ENCODE measurements at regions not wholly inside any gene's neighbourhood (a gene's known extent, or its start where the extent isn't known, plus 50 kb on each side); places are given as distances from the start of the nearest gene placed in this dataset.

DNA sequence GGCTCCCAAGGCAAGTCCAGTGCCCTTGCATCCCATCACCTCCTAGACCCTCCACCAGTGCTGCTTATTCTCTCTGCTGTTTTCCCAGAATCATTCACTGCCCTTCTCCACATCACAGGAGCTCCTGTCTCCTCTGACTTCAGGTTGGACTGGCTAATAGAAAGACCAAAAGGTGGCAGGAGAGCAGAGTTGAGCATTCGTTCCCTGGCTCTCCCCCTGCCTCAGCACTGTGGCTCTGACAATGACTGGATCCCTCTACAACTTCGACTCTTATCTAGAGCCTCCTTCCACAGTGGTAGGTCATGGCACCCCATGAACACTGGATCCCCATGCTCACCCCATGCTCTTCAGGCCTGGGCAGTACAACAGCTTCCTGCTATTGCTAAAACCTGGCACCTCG, 243.6 kb downstream of the LRRN1 start:
- Histone ChIP-seq H3K36me3 (replicated peaks in 1 of 2; ENCODE audit: control insufficient read depth in 1 of 2, insufficient read depth in 2 of 2, low read length in 1 of 2) (no peaks in the 10 kb centered on the region), H3K9ac (no peak overlapping the region), H3F3A (replicated peaks; ENCODE audit: insufficient read depth) (no peaks in the 10 kb centered on the region), H3K79me2 (ENCODE audit: insufficient read depth) (no peaks in the 10 kb centered on the region), H2AFZ (ENCODE audit: low read depth) (no peak overlapping the region), H3K4me3 (ENCODE audit: low read depth in 2 of 2, low read length in 1 of 2) (no peak overlapping the region), H3K9me3 (no peaks in the 10 kb centered on the region), H3K4me2 (no peak overlapping the region), H3K4me1 (ENCODE audit: control insufficient read depth in 1 of 2, insufficient read depth in 2 of 2, low read depth in 1 of 2, low read length in 1 of 2) (no peaks in the 10 kb centered on the region), H3K27me3 (ENCODE audit: insufficient read depth) (no peaks in the 10 kb centered on the region), H3K27ac (ENCODE audit: low read depth in 2 of 2, low read length in 1 of 2) (no peak overlapping the region), H3K9me2 (no peaks in the 10 kb centered on the region), H4K20me1 (ENCODE audit: insufficient read depth) (no peaks in the 10 kb centered on the region)
- ChIA-PET POLR2A (no interaction called here), CTCF (no interaction called here)
- TF ChIP-seq, protein P1, sequence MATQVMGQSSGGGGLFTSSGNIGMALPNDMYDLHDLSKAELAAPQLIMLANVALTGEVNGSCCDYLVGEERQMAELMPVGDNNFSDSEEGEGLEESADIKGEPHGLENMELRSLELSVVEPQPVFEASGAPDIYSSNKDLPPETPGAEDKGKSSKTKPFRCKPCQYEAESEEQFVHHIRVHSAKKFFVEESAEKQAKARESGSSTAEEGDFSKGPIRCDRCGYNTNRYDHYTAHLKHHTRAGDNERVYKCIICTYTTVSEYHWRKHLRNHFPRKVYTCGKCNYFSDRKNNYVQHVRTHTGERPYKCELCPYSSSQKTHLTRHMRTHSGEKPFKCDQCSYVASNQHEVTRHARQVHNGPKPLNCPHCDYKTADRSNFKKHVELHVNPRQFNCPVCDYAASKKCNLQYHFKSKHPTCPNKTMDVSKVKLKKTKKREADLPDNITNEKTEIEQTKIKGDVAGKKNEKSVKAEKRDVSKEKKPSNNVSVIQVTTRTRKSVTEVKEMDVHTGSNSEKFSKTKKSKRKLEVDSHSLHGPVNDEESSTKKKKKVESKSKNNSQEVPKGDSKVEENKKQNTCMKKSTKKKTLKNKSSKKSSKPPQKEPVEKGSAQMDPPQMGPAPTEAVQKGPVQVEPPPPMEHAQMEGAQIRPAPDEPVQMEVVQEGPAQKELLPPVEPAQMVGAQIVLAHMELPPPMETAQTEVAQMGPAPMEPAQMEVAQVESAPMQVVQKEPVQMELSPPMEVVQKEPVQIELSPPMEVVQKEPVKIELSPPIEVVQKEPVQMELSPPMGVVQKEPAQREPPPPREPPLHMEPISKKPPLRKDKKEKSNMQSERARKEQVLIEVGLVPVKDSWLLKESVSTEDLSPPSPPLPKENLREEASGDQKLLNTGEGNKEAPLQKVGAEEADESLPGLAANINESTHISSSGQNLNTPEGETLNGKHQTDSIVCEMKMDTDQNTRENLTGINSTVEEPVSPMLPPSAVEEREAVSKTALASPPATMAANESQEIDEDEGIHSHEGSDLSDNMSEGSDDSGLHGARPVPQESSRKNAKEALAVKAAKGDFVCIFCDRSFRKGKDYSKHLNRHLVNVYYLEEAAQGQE (IDR thresholded peaks at IDR 0.05; ENCODE audit: low read depth, low read length), result no peak
- TF ChIP-seq, protein P2, sequence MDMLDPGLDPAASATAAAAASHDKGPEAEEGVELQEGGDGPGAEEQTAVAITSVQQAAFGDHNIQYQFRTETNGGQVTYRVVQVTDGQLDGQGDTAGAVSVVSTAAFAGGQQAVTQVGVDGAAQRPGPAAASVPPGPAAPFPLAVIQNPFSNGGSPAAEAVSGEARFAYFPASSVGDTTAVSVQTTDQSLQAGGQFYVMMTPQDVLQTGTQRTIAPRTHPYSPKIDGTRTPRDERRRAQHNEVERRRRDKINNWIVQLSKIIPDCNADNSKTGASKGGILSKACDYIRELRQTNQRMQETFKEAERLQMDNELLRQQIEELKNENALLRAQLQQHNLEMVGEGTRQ (IDR thresholded peaks at IDR 0.05; ENCODE audit: borderline replicate concordance, low read depth, low read length), result no peak
- TF ChIP-seq FOSL2 (IDR thresholded peaks at IDR 0.05; ENCODE audit: borderline replicate concordance, low read depth) (no peak), TCF12 (IDR thresholded peaks at IDR 0.05) (no peak), ELF1 (IDR thresholded peaks at IDR 0.05) (no peak), FOXJ3 (CRISPR knock-in tag; IDR thresholded peaks at IDR 0.05) (no peak), CHD2 (IDR thresholded peaks at IDR 0.05; ENCODE audit: low read length, partially characterized antibody) (no peak), MEF2A (IDR thresholded peaks at IDR 0.05; ENCODE audit: borderline replicate concordance, low read depth) (no peak), NFIC (IDR thresholded peaks at IDR 0.05; ENCODE audit: borderline replicate concordance) (no peak), RXRA (IDR thresholded peaks at IDR 0.05; ENCODE audit: borderline replicate concordance, low read depth) (no peak), RCOR1 (IDR thresholded peaks at IDR 0.05; ENCODE audit: low read length) (no peak), RFX5 (IDR thresholded peaks at IDR 0.05; ENCODE audit: low read length) (no peak), RAD21 (IDR thresholded peaks at IDR 0.05; ENCODE audit: low read length) (no peak), GABPA (IDR thresholded peaks at IDR 0.05; ENCODE audit: low read depth) (no peak)
- TF ChIP-seq, protein P3, sequence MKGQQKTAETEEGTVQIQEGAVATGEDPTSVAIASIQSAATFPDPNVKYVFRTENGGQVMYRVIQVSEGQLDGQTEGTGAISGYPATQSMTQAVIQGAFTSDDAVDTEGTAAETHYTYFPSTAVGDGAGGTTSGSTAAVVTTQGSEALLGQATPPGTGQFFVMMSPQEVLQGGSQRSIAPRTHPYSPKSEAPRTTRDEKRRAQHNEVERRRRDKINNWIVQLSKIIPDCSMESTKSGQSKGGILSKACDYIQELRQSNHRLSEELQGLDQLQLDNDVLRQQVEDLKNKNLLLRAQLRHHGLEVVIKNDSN (IDR thresholded peaks at IDR 0.05; ENCODE audit: borderline replicate concordance, low read depth), result no peak
- TF ChIP-seq, protein P4, sequence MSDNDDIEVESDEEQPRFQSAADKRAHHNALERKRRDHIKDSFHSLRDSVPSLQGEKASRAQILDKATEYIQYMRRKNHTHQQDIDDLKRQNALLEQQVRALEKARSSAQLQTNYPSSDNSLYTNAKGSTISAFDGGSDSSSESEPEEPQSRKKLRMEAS (IDR thresholded peaks at IDR 0.05; ENCODE audit: low read depth), result no peak
- no peak for DNase-seq
- WGBS (ENCODE audit: low lambda C conversion rate), result 3% methylated on average over 3 of the region's 3 CpGs
